Erythroblast (primary cell): ENCODE measurements at regions not wholly inside any gene's neighbourhood (a gene's known extent, or its start where the extent isn't known, plus 50 kb on each side); places are given as distances from the start of the nearest gene placed in this dataset.

Experiments
- GATA1 ChIP-seq: IDR thresholded peaks from 2 replicates; pipeline ENCODE4 v1.6.1; 2011; ENCODE audit warnings: low read depth, mild to moderate bottlenecking, control low read depth, low read length, moderate library complexity
- POLR2A ChIP-seq: IDR thresholded peaks from 2 replicates; pipeline ENCODE4 v1.6.1; 2011; ENCODE audit warnings: mild to moderate bottlenecking, low read length

- TF ChIP-seq POLR2A (no peak), GATA1 (no peak)
Observed at GRCh38 chr2:144578099-144578498, 58.2 kb upstream of the ZEB2 start.
